HCT116 (cell line): ENCODE measurements at regions not wholly inside any gene's neighbourhood (a gene's known extent, or its start where the extent isn't known, plus 50 kb on each side); places are given as distances from the start of the nearest gene placed in this dataset.

Experiments used
- ATAC-seq: fragments of 200-7000 bp; cut with Tn5 transposase; 2 replicates; pipeline ENCODE4 v1.9.1; 2020; ENCODE audit warnings: mild to moderate bottlenecking, moderate library complexity
- BruUV-seq: library from RNA; stranded (reverse); fragments of 400-500 nt; replicated peaks from 2 replicates; lab custom pipeline; 2021; lab: Mats Ljungman, UMichigan
- CTCF ChIA-PET: fragments of 300-600 bp; sonication (Branson Sonifier 250); formaldehyde crosslinking; loops from one replicate; lab custom pipeline; 2021; ENCODE audit warnings: antibody characterized with exemption; lab: Charles Lee
- POLR2A ChIA-PET: fragments of 300-600, 350-600 bp; sonication (Branson Sonifier 250); formaldehyde crosslinking; loops from one replicate; lab custom pipeline; 2021; ENCODE audit warnings: antibody characterized with exemption; lab: Charles Lee
- RAD21 ChIA-PET, 2 experiments: fragments of 300-600 bp; sonication (Branson Sonifier 250); formaldehyde crosslinking; loops; one replicate each; lab custom pipeline; 2023; ENCODE audit warnings: low total read pairs in 2 of 2; ENCODE audit not compliant: uncharacterized antibody in 2 of 2, unreplicated experiment in 2 of 2, low non-redundant PET in 1 of 2; lab: Charles Lee
- DNase-seq: peaks from one replicate; pipeline ENCODE4 v3.0.0-alpha.2; 2010; ENCODE audit warnings: low read depth, low spot score
- H2AFZ ChIP-seq: fragments of 200-600 bp; shearing (Covaris generic), sonication (generic); 2 replicates; pipeline ENCODE4 v1.6.1; 2017; ENCODE audit warnings: low read depth, mixed run types, mixed read lengths, antibody characterized with exemption, low read length; ENCODE audit not compliant: poor library complexity, severe bottlenecking
- H3K27ac ChIP-seq: 2 replicates; pipeline ENCODE4 v1.5.1; 2012; ENCODE audit warnings: low read depth, low read length
- H3K27me3 ChIP-seq: fragments of 200-600 bp; sonication (generic); 2 replicates; pipeline ENCODE4 v1.6.1; 2016; ENCODE audit warnings: mixed run types, low read length, mixed read lengths; ENCODE audit not compliant: insufficient read depth
- H3K36me3 ChIP-seq, 2 experiments: fragments of 200-500 bp in 1 of 2; fragments of 200-600 bp in 1 of 2; sonication (Bioruptor generic) in 1 of 2; sonication (generic) in 1 of 2; 2 replicates each; pipeline versions ENCODE4 v1.5.1 to v1.6.1; 2014 to 2016; ENCODE audit warnings: low read length in 2 of 2, inconsistent platforms in 1 of 2, mixed read lengths in 1 of 2, mixed run types in 1 of 2; ENCODE audit not compliant: insufficient read depth in 2 of 2, control insufficient read depth in 1 of 2
- H3K4me1 ChIP-seq, 2 experiments: fragments of 200-600 bp in 1 of 2; sonication (generic) in 1 of 2; 2 replicates each; pipeline versions ENCODE4 v1.5.1 to v1.6.1; 2012 to 2017; ENCODE audit warnings: low read length in 2 of 2, inconsistent platforms in 1 of 2, mild to moderate bottlenecking in 1 of 2, mixed read lengths in 1 of 2, mixed run types in 1 of 2, moderate library complexity in 1 of 2; ENCODE audit not compliant: insufficient read depth in 2 of 2, control insufficient read depth in 1 of 2
- H3K4me2 ChIP-seq: fragments of 200-600 bp; sonication (generic); 2 replicates; pipeline ENCODE4 v1.6.1; 2017; ENCODE audit warnings: mixed run types, low read length, mixed read lengths
- H3K4me3 ChIP-seq, 2 experiments: fragments of 200-600 bp in 1 of 2; sonication (generic) in 1 of 2; replicated peaks in 1 of 2; 2 replicates each; pipeline ENCODE4 v1.5.1; 2011 to 2016; ENCODE audit warnings: low read length in 2 of 2, control low read depth in 1 of 2, low read depth in 1 of 2, mild to moderate bottlenecking in 1 of 2, mixed read lengths in 1 of 2, mixed run types in 1 of 2
- H3K79me2 ChIP-seq: fragments of 200-600 bp; sonication (generic); 2 replicates; pipeline ENCODE4 v1.6.1; 2017; ENCODE audit warnings: mild to moderate bottlenecking, mixed run types, low read length, moderate library complexity, mixed read lengths; ENCODE audit not compliant: insufficient read depth
- H3K9ac ChIP-seq: fragments of 200-600 bp; sonication (generic); 2 replicates; pipeline ENCODE4 v1.6.1; 2016; ENCODE audit warnings: low read length, mixed read lengths
- H3K9me2 ChIP-seq: fragments of 200-600 bp; sonication (generic), shearing (Covaris generic); 2 replicates; pipeline ENCODE4 v1.6.1; 2017; ENCODE audit warnings: mixed run types, mild to moderate bottlenecking, moderate library complexity; ENCODE audit not compliant: insufficient read depth
- H3K9me3 ChIP-seq, 2 experiments: fragments of 200-500 bp in 1 of 2; fragments of 200-600 bp in 1 of 2; sonication (Bioruptor generic) in 1 of 2; sonication (generic) in 1 of 2; 2 replicates each; pipeline ENCODE4 v1.6.1; 2014 to 2017; ENCODE audit warnings: low read length in 2 of 2, mixed read lengths in 2 of 2, inconsistent platforms in 1 of 2, low read depth in 1 of 2, mild to moderate bottlenecking in 1 of 2, mixed run types in 1 of 2, moderate library complexity in 1 of 2; ENCODE audit not compliant: control insufficient read depth in 1 of 2, insufficient read depth in 1 of 2
- H4K20me1 ChIP-seq: fragments of 200-600 bp; sonication (generic), shearing (Covaris generic); 2 replicates; pipeline ENCODE4 v1.6.1; 2017; ENCODE audit warnings: mixed run types, mild to moderate bottlenecking, moderate library complexity; ENCODE audit not compliant: insufficient read depth
- CBX3 ChIP-seq: IDR thresholded peaks from 2 replicates; pipeline ENCODE4 v1.6.1; 2012; ENCODE audit warnings: low read depth
- CEBPB ChIP-seq: IDR thresholded peaks from 2 replicates; pipeline ENCODE4 v1.6.1; 2012; ENCODE audit warnings: low read depth
- CTCF ChIP-seq, 3 experiments: fragments of 200-600 bp in 1 of 3; sonication (generic) in 1 of 3; IDR thresholded peaks in 2 of 3; conservative IDR thresholded peaks in 1 of 3; 2 replicates each; pipeline ENCODE4 v1.5.1; 2012 to 2017; ENCODE audit warnings: low read depth in 2 of 3, low read length in 2 of 3, antibody characterized with exemption in 1 of 3, borderline replicate concordance in 1 of 3, control low read depth in 1 of 3, mild to moderate bottlenecking in 1 of 3, mixed read lengths in 1 of 3, mixed run types in 1 of 3, moderate library complexity in 1 of 3; ENCODE audit not compliant: insufficient read depth in 1 of 3
- ELF1 ChIP-seq: IDR thresholded peaks from 2 replicates; pipeline ENCODE4 v1.6.1; 2012; ENCODE audit warnings: low read depth, borderline replicate concordance
- SP1 ChIP-seq: IDR thresholded peaks from 2 replicates; pipeline ENCODE4 v1.6.1; 2012; ENCODE audit warnings: low read depth
- intact Hi-C: fragments of 100-400 bp; cut with micrococcal nuclease; formaldehyde crosslinking; loops from 2 replicates; pipeline ENCODE4 v1.10.0; 2022

- no peaks in the 10 kb centered on the region for H3K4me1 ChIP-seq
- H3K9me3 ChIP-seq = no peaks in the 10 kb centered on the region
- no peaks in the 10 kb centered on the region for H3K27me3 ChIP-seq
- no peaks in the 10 kb centered on the region for H3K36me3 ChIP-seq
- DNase-seq = no peak
- TF ChIP-seq CBX3 (no peak), CTCF (IDR thresholded peaks at IDR 0.05 in 2 of 3, conservative IDR thresholded peaks at IDR 0.05 in 1 of 3; ENCODE audit: borderline replicate concordance in 1 of 3, insufficient read depth in 1 of 3, low read depth in 2 of 3, low read length in 2 of 3) (peak in 2 of 3 experiments; percentile 19 to 25; a peak in 2 of 6 replicates)
- TF ChIP-seq, all 23 proteins: peak for 1
- intact Hi-C loops = no loop called here
- BruUV-seq = no TSS peak
- peak; percentile 71 for ATAC-seq
- no peak overlapping the region for H2AFZ ChIP-seq
- H3K9ac ChIP-seq = no peak overlapping the region
- ChIA-PET CTCF (no interaction called here), RAD21 (no interaction called here), POLR2A (interaction anchor here (1.3 to 1.8 kb wide), 2 partner anchors 12 to 116 kb away, joined by 4 to 5 read pairs; partner anchors contain the start of gene RHOB)
- H3K4me3 ChIP-seq = no peak overlapping the region
- no peaks in the 10 kb centered on the region for H3K79me2 ChIP-seq
- H3K9me2 ChIP-seq = no peaks in the 10 kb centered on the region
- H3K27ac ChIP-seq = no peak overlapping the region
- H4K20me1 ChIP-seq = no peaks in the 10 kb centered on the region
- no peak overlapping the region for H3K4me2 ChIP-seq
Observed at GRCh38 chr2:20562540-20563225, 88.2 kb downstream of the HS1BP3 start.

- H3K4me1 ChIP-seq = no peaks in the 10 kb centered on the region
- no peak overlapping the region for H3K4me2 ChIP-seq
- H3K9me3 ChIP-seq = no peaks in the 10 kb centered on the region
- H3K9ac ChIP-seq = no peak overlapping the region
- H2AFZ ChIP-seq = no peak overlapping the region
- ChIA-PET CTCF (no interaction called here), POLR2A (interaction anchor here (1.3 to 1.8 kb wide), 2 partner anchors 11 to 116 kb away, joined by 4 to 5 read pairs; partner anchors contain the start of gene RHOB)
- no peak overlapping the region for H3K27ac ChIP-seq
- no peaks in the 10 kb centered on the region for H3K36me3 ChIP-seq
- BruUV-seq = no TSS peak
- intact Hi-C loops = no loop called here
- H4K20me1 ChIP-seq = no peaks in the 10 kb centered on the region
- no peak for TF ChIP-seq SP1
- no peak for TF ChIP-seq ELF1
- no peak for TF ChIP-seq CEBPB
- TF ChIP-seq, all 23 proteins: peak for 0
- DNase-seq (no peak), ATAC-seq (no peak)
- no peaks in the 10 kb centered on the region for H3K27me3 ChIP-seq
- RAD21 ChIA-PET = no interaction called here
- H3K79me2 ChIP-seq = no peaks in the 10 kb centered on the region
- H3K4me3 ChIP-seq = no peak overlapping the region
- no peaks in the 10 kb centered on the region for H3K9me2 ChIP-seq
Observed at GRCh38 chr2:20563251-20563650, 87.6 kb downstream of the HS1BP3 start.
